NCI-H748 (cell line): ENCODE measurements at regions not wholly inside any gene's neighbourhood (a gene's known extent, or its start where the extent isn't known, plus 50 kb on each side); places are given as distances from the start of the nearest gene placed in this dataset.
"Not testable (repeated sequence)": the region's sequence is repeated elsewhere in the genome, so short reads cannot be mapped to it uniquely, and the experiment has no call there.

Experiments
- DNase-seq: peaks from one replicate; lab custom pipeline; 2025; ENCODE audit not compliant: unreplicated experiment; lab: John Stamatoyannopoulos, UW

DNA sequence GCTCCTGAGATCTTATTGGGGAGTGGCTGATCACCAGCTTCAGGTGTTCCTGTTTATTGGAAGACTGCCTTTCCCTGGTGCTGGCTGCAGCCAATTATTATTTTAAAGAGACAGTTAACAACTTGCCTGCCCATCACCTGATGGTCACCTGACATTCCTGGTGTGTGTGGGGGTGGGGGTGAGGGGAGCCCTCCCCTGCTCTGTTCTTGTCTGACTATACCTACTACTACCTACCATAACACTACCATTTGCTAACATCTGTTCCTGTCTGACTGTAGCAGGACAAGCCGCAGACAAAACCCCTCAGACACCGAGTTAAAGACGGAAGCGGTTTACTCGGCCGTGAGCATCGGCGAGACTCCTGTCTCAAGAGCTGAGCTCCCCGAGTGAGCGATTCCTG lies 54.9 kb upstream of the NBPF3 start:
- DNase-seq = no peak

DNA sequence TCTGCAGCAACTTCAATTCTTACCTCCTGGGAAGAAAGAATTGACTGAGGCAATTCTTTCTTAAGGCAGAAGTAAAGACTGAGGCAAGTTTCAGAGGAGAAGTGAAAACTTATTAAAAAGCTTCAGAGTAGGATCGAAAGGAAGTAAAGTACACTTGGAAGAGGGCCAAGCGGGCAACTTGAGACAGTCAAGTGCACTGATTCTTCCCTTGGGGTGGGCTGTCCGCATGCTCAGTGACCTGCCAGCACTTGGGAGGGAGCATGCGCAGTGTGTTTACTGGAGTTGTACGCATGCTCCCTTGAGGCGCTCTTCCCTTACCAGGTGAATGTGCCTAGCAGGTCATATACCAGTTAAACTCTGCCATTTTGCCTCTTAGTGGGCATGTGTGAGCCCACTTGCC lies 55.3 kb upstream of the NBPF3 start:
- no peak for DNase-seq

DNA sequence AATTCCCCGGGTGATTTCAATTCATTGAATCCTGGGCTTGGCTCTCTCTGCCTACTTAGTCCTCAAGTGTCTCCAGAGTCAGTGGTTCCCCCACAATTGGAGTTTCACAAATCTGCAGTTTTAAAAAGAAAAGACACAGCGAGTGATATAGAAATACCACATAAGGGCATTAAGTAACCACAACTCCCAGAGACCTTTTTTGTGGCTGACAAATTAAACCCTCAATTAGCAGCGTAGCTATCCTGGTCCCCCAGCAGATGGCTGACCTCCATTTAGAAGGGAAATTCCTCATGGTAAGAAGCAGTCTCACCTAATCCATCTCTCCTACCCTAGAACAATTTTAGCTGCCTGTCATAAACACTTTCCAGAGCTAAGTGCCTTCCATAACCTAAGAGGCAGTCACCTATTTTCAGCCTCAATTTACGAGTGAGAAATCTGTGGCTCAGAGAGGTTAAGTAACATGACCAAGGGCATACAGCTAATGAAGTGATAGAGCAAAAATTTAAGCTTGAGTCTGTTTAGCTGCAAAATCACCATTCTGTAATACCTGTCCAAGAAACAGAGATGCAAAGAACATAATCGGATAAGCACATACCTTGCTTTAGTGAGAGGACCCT lies 56.0 kb upstream of the NBPF3 start:
- DNase-seq = peak; percentile 3

- DNase-seq = no peak
Observed at GRCh38 chr1:21381354-21381753, 58.6 kb upstream of the NBPF3 start.

- not testable (repeated sequence) for DNase-seq
Observed at GRCh38 chr1:21380147-21380546, 59.8 kb upstream of the NBPF3 start.

GRCh38 chr1:21379571-21379970 lies 60.4 kb upstream of the NBPF3 start:
- DNase-seq = no peak

GRCh38 chr1:21378705-21379494 lies 61.0 kb upstream of the NBPF3 start:
- peak; percentile 46 for DNase-seq

GRCh38 chr1:21372383-21372782 lies 67.6 kb upstream of the NBPF3 start:
- DNase-seq = no peak

- no peak for DNase-seq
Observed at GRCh38 chr1:21369905-21370304, 70.0 kb upstream of the NBPF3 start.

DNA sequence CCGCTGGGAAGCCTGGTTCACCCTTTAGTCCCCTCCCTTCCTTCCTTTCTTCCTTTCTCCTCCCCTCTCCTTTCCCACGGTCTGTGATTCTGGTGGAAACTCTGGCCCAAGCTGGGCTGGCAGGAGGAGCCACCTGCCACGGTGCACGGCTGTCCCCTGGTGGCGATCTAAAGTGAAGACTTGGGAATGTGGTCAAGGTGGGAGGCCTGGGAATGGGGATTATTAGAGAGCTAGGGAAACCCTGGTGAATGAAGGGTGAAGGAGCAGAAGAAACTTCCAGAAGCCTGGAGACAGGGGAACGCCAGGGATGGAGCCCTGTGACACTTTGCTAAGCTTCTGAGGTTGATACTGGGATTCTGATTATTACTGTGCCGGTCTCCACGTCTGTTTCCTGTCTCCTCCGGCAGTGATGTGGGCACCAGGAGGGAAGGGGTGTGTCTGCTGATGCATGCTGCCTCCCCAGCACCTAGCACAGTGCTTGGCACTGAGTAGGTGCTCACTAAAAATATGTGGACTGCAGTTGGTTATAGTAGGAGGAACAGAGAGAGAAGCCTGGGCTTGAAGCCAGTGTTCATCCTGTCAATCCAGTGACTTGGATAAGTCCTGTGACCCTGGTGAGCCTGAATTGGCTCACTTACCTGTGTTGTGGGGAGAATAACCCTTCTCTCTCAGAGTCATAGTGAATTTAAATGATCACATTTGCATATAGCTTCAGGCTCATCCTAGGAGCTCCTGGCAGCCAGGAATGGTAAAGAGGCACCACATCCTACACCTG lies 71.2 kb upstream of the NBPF3 start:
- DNase-seq = peak; percentile 69

- not testable (repeated sequence) for DNase-seq
Observed at GRCh38 chr1:21367973-21368514, 71.9 kb upstream of the NBPF3 start.

DNA sequence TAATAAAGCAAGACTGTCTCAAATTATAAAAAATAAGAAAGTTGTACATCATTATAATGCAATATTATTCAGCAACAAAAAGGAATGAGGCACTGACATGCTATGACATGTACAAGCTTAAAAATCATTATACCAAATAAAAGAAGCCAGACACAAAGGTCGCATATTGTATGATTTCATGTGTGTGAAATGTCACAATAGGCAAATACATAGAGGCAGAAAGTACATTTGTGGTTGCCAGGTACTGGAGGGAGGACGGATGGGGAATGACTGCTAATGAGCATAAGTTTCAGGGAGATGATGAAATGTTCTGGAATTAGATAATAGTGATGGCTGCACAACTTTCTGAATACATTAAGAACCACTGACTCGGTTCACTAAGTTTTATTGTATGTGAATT lies 73.6 kb upstream of the NBPF3 start:
- no peak for DNase-seq

- no peak for DNase-seq
Observed at GRCh38 chr1:21365036-21365435, 74.8 kb upstream of the ECE1 start.

DNA sequence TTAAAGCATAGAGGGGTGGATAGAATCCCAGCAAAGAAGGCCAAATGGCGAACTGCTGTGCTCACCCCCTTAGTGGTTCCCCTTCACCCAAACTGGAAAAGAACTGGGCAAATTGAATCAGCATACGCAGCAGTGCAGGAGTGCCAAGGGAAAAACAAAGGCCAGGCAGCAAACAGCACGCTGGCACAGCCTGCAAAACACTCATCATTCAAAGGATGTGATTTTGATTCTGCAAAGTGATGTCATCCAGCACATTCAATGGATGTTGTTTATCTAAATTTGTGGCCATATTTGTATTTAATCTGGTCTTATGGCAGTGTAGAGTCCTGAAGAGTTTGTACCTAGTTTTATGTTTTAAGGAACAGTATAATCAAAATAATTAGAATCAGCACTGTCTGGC lies 71.8 kb upstream of the ECE1 start:
- DNase-seq = no peak

DNA sequence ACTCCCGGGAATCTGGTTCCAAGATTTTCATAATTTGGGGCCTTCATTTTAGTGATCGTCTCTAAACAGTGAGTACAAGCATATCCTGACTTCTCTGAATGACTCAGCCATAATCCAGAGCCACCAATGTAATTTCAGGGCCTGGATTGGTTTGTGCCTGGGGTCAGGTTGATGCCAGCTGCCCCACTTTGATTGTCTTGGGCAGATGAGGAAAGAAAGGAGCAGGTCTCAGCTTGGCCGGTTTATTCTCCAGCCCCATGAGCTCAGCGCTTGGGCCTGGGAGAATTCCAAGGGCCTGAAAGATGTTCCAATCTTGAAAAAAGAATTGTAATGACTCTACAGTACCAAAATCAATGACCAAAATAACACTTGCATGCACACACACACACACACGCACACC lies 71.2 kb upstream of the ECE1 start:
- no peak for DNase-seq

GRCh38 chr1:21357161-21357560 lies 66.9 kb upstream of the ECE1 start:
- DNase-seq = no peak

- no peak for DNase-seq
Observed at GRCh38 chr1:21355956-21356355, 65.7 kb upstream of the ECE1 start.

DNA sequence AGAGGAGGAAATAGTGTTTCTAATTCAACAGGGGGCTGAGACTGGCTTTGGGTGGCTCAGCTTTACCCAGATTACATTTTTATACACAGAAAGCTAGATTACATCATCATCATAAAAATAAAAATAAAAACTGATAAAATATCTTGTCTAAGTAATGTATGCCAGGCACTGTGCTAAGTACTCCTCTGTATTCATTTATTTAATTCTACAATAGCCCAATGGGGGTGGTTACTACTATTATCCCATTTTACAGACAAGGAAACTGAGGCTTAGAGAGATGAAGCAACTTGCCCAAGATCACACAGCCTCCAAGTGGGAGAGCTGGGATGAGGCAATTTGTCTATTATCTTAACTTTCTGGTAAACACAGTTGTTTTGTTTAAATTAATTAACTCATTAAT lies 62.3 kb upstream of the ECE1 start:
- no peak for DNase-seq

GRCh38 chr1:21351901-21352300 lies 61.6 kb upstream of the ECE1 start:
- DNase-seq = no peak

GRCh38 chr1:21350202-21350885 lies 60.1 kb upstream of the ECE1 start:
- no peak for DNase-seq

DNA sequence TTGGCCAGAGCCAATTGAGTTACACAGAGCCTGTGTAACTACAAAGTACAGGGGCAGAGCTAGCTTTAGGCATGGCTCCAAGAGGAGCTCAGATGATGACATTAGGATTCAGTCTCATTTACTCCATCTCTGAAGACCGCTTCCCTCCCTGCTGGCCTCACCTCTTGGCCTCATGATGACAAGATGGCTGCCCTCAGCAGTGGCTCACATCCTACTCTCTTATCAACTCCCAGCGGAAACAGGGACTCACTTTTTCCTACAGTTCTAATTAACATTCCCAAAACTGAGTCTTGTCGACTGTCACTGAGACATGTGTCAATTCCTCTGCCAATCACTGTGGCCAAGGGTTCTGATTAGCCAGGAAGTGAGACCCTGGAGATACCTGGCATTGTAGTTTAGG lies 59.4 kb upstream of the ECE1 start:
- DNase-seq = no peak
